ENCODE measurements at regions not wholly inside any gene's neighbourhood (a gene's known extent, or its start where the extent isn't known, plus 50 kb on each side); places are given as distances from the start of the nearest gene placed in this dataset.

DNA sequence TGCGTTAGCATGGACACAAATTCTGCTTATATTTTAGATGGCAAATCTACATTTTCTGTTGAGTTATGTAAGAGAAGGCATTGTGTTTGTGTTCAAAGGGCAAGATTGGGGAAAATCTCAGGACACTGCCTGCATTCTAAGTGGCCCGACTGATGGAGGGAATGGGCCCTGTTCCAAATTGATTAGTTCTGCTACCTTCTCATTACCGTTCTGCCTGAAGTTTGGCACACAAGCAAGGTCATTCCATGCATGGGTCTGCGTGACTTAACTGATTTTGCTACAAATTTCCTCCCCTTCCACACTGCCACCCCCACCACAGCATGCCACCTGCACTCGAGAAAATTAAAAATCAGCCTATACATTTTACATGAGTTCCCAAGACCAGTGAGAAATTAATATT is 409.9 kb downstream of the BRINP1 start:
- intact Hi-C loops (cut with micrococcal nuclease; ENCODE audit: unreplicated experiment): no loop called here
- H3K4me2 ChIP-seq: no peak overlapping the region
- CTCF ChIA-PET: no interaction called here
- no peaks in the 10 kb centered on the region for H3K9me2 ChIP-seq (ENCODE audit: insufficient read depth)
- no peak overlapping the region for H3K27ac ChIP-seq
- DNase-seq: no peak
- no peak overlapping the region for H2AFZ ChIP-seq
- H3K4me3 ChIP-seq: no peak overlapping the region
- BruUV-seq (replicated peaks): no TSS peak
- H4K20me1 ChIP-seq (ENCODE audit: insufficient read depth): no peaks in the 10 kb centered on the region
- TF ChIP-seq, protein P1, sequence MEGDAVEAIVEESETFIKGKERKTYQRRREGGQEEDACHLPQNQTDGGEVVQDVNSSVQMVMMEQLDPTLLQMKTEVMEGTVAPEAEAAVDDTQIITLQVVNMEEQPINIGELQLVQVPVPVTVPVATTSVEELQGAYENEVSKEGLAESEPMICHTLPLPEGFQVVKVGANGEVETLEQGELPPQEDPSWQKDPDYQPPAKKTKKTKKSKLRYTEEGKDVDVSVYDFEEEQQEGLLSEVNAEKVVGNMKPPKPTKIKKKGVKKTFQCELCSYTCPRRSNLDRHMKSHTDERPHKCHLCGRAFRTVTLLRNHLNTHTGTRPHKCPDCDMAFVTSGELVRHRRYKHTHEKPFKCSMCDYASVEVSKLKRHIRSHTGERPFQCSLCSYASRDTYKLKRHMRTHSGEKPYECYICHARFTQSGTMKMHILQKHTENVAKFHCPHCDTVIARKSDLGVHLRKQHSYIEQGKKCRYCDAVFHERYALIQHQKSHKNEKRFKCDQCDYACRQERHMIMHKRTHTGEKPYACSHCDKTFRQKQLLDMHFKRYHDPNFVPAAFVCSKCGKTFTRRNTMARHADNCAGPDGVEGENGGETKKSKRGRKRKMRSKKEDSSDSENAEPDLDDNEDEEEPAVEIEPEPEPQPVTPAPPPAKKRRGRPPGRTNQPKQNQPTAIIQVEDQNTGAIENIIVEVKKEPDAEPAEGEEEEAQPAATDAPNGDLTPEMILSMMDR (conservative IDR thresholded peaks at IDR 0.05): no peak
- no peak for TF ChIP-seq EZH2 (IDR thresholded peaks at IDR 0.05; ENCODE audit: low read depth)
- no peaks in the 10 kb centered on the region for H3K79me2 ChIP-seq (ENCODE audit: low read depth)
- POLR2A ChIA-PET (ENCODE audit: unreplicated experiment): no interaction called here
- no peaks in the 10 kb centered on the region for H3K27me3 ChIP-seq (ENCODE audit: insufficient read depth, low read depth)
- H3K36me3 ChIP-seq (ENCODE audit: low read depth): no peaks in the 10 kb centered on the region
- H3K9me3 ChIP-seq (ENCODE audit: insufficient read depth, low read depth): no peaks in the 10 kb centered on the region
- H3K4me1 ChIP-seq (replicated peaks; ENCODE audit: insufficient read depth): no peaks in the 10 kb centered on the region
- H3F3A ChIP-seq (ENCODE audit: insufficient read depth, low read depth): no peaks in the 10 kb centered on the region

DNA sequence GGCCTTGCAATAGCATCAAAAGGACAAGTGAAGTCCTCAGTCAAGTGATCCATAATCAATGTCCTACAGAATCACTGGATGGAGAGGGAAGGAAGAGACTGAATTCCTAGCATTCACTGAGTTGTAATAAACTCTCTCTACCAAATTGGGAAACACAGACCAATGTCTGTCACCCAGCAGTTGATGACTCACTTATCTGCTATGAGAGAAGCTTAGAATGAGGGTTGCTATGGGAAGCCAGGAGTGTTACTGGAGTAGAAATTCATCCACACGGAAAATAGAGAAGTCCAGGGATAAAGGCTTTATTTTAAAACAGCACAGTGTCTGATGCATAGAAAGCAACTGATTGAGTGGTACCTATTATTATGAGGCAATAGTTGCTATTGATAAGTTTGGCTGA is 407.4 kb downstream of the BRINP1 start:
- no TSS peak for BruUV-seq (replicated peaks)
- Histone ChIP-seq H3F3A (ENCODE audit: insufficient read depth, low read depth) (no peaks in the 10 kb centered on the region), H2AFZ (no peak overlapping the region), H3K4me3 (no peak overlapping the region), H3K9me2 (ENCODE audit: insufficient read depth) (no peaks in the 10 kb centered on the region), H3K79me2 (ENCODE audit: low read depth) (no peaks in the 10 kb centered on the region), H4K20me1 (ENCODE audit: insufficient read depth) (no peaks in the 10 kb centered on the region), H3K9me3 (ENCODE audit: insufficient read depth, low read depth) (no peaks in the 10 kb centered on the region), H3K4me1 (replicated peaks; ENCODE audit: insufficient read depth) (no peaks in the 10 kb centered on the region), H3K27ac (no peak overlapping the region), H3K4me2 (no peak overlapping the region), H3K27me3 (ENCODE audit: insufficient read depth, low read depth) (no peaks in the 10 kb centered on the region), H3K36me3 (ENCODE audit: low read depth) (no peaks in the 10 kb centered on the region)
- peak in 1 of 2 experiments; percentile 55 for DNase-seq
- intact Hi-C loops (cut with micrococcal nuclease; ENCODE audit: unreplicated experiment): no loop called here
- ChIA-PET CTCF (no interaction called here), POLR2A (ENCODE audit: unreplicated experiment) (no interaction called here)
- TF ChIP-seq, protein P1 (conservative IDR thresholded peaks at IDR 0.05): no peak
- no peak for TF ChIP-seq EZH2 (IDR thresholded peaks at IDR 0.05; ENCODE audit: low read depth)

DNA sequence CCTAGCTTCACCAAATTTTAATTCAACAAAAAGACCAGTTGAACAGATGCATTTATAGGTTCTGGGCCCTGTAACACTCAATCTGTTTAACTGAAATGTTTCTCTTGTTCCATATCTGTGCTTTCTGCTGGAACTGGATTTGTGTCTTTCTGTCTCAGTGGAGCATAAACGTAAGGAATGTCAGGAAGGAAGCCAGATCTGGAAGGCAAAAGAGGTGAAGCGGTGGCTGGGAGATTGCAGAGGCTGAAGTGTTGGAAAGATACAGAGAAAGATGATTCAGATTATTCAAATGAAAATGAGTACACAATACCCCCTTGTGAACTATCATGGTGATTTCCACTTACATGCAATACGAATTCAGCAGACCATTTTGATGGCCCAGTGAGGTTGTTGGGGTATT is 406.8 kb downstream of the BRINP1 start:
- no peaks in the 10 kb centered on the region for H3K9me2 ChIP-seq (ENCODE audit: insufficient read depth)
- TF ChIP-seq, protein P1 (conservative IDR thresholded peaks at IDR 0.05): no peak
- TF ChIP-seq EZH2 (IDR thresholded peaks at IDR 0.05; ENCODE audit: low read depth): no peak
- H3K27ac ChIP-seq: no peak overlapping the region
- H3F3A ChIP-seq (ENCODE audit: insufficient read depth, low read depth): no peaks in the 10 kb centered on the region
- no peaks in the 10 kb centered on the region for H4K20me1 ChIP-seq (ENCODE audit: insufficient read depth)
- no TSS peak for BruUV-seq (replicated peaks)
- ChIA-PET CTCF (no interaction called here), POLR2A (ENCODE audit: unreplicated experiment) (no interaction called here)
- no peaks in the 10 kb centered on the region for H3K9me3 ChIP-seq (ENCODE audit: insufficient read depth, low read depth)
- no peaks in the 10 kb centered on the region for H3K27me3 ChIP-seq (ENCODE audit: insufficient read depth, low read depth)
- no peak overlapping the region for H3K4me2 ChIP-seq
- H3K79me2 ChIP-seq (ENCODE audit: low read depth): no peaks in the 10 kb centered on the region
- no peak for DNase-seq
- H3K36me3 ChIP-seq (ENCODE audit: low read depth): no peaks in the 10 kb centered on the region
- no peak overlapping the region for H3K4me3 ChIP-seq
- H3K4me1 ChIP-seq (replicated peaks; ENCODE audit: insufficient read depth): no peaks in the 10 kb centered on the region
- intact Hi-C loops (cut with micrococcal nuclease; ENCODE audit: unreplicated experiment): no loop called here
- H2AFZ ChIP-seq: no peak overlapping the region
